Upper lobe of left lung (tissue), 6 donors: ENCODE measurements at regions not wholly inside any gene's neighbourhood (a gene's known extent, or its start where the extent isn't known, plus 50 kb on each side); places are given as distances from the start of the nearest gene placed in this dataset.

ENCODE experiments used
- ATAC-seq, 2 donors: fragments of 200-7000 bp; cut with Tn5 transposase; one replicate each; pipeline ENCODE4 v1.9.1; 2022; ENCODE audit warnings: mild to moderate bottlenecking in 2 of 2, moderate library complexity in 2 of 2; ENCODE audit not compliant: low FRiP score in 2 of 2
- DNase-seq, 2 donors: peaks; one replicate each; pipeline ENCODE4 v3.0.0-alpha.2; 2019 to 2020
- H3K27ac ChIP-seq, 4 donors: fragments of 200-600 bp; sonication (generic); one replicate each; pipeline ENCODE4 v1.5.1; 2016 to 2019
- H3K27me3 ChIP-seq, 4 donors: fragments of 200-600 bp; sonication (generic); one replicate each; pipeline ENCODE4 v1.5.1; 2017 to 2019
- H3K36me3 ChIP-seq, 4 donors: fragments of 200-600 bp; sonication (generic); one replicate each; pipeline ENCODE4 v1.5.1; 2016 to 2019
- H3K4me1 ChIP-seq, 4 donors: fragments of 200-600 bp; sonication (generic); one replicate each; pipeline ENCODE4 v1.5.1; 2018 to 2019
- H3K4me3 ChIP-seq, 4 donors: fragments of 200-600 bp; sonication (generic); one replicate each; pipeline ENCODE4 v1.5.1; 2017 to 2019; ENCODE audit warnings: mild to moderate bottlenecking in 2 of 4, moderate library complexity in 1 of 4
- H3K9me3 ChIP-seq, 4 donors: fragments of 200-600 bp; sonication (generic); one replicate each; pipeline ENCODE4 v1.5.1; 2018 to 2019
- CTCF ChIP-seq, 6 experiments: fragments of 450-650 bp in 4 of 6; fragments of 200-600 bp in 2 of 6; sonication (generic) in 2 of 6; IDR thresholded peaks; one replicate each; pipeline ENCODE4 v1.5.1; 2016 to 2019; ENCODE audit warnings: antibody characterized with exemption in 6 of 6
- EP300 ChIP-seq, 4 donors: sonication (generic); formaldehyde crosslinking; IDR thresholded peaks; one replicate each; pipeline ENCODE4 v1.5.1; 2017; ENCODE audit warnings: antibody characterized with exemption in 4 of 4, control low read depth in 2 of 4
- POLR2A ChIP-seq, 4 donors: fragments of 450-650 bp; IDR thresholded peaks; one replicate each; pipeline ENCODE4 v1.5.1; 2016 to 2017; ENCODE audit warnings: antibody characterized with exemption in 4 of 4, mild to moderate bottlenecking in 2 of 4
- POLR2AphosphoS5 ChIP-seq, 2 donors: sonication (generic); formaldehyde crosslinking; IDR thresholded peaks; one replicate each; pipeline ENCODE4 v1.5.1; 2017; ENCODE audit warnings: antibody characterized with exemption in 2 of 2
- WGBS, 2 donors: methylation state at CpG; one replicate each; pipeline ENCODE4 v1.1.5; 2017 to 2018; 5-methylcytosine and 5-hydroxymethylcytosine counted together
- donor health status: DM: no; HTN: no; CAD: no; lungs with moderate emphysema.
- donor health status: DM: no; HTN: yes; CAD: no; lungs with severe emphysema.

GRCh38 chr10:31642281-31642680, 286.4 kb downstream of the ARHGAP12 start:
- H3K4me3 ChIP-seq, result no peak overlapping the region
- DNase-seq, result no peak
- no peak overlapping the region for H3K27ac ChIP-seq
- no peaks in the 10 kb centered on the region for H3K36me3 ChIP-seq
- no peak for ATAC-seq
- no peaks in the 10 kb centered on the region for H3K27me3 ChIP-seq
- H3K9me3 ChIP-seq, result peaks cover 0 to 5% (median 0%) of the 10 kb centered on the region in 4 donors
- 82 to 86% methylated on average over 1 of the region's 1 CpG for WGBS, 2 donors
- TF ChIP-seq CTCF (IDR thresholded peaks at IDR 0.05), result no peak
- no peak for TF ChIP-seq POLR2A (IDR thresholded peaks at IDR 0.05)
- no peak for TF ChIP-seq EP300 (IDR thresholded peaks at IDR 0.05)
- no peak for TF ChIP-seq POLR2AphosphoS5 (IDR thresholded peaks at IDR 0.05)
- no peaks in the 10 kb centered on the region for H3K4me1 ChIP-seq

- peaks cover 0 to 5% (median 0%) of the 10 kb centered on the region in 4 donors for H3K9me3 ChIP-seq
- H3K27me3 ChIP-seq, result no peaks in the 10 kb centered on the region
- H3K27ac ChIP-seq, result no peak overlapping the region
- no peak overlapping the region for H3K4me3 ChIP-seq
- WGBS, 2 donors, result 57 to 63% methylated on average over 2 of the region's 2 CpGs
- no peaks in the 10 kb centered on the region for H3K4me1 ChIP-seq
- no peaks in the 10 kb centered on the region for H3K36me3 ChIP-seq
- no peak for ATAC-seq
- DNase-seq, result no peak
- TF ChIP-seq CTCF (IDR thresholded peaks at IDR 0.05) (no peak), POLR2AphosphoS5 (IDR thresholded peaks at IDR 0.05) (no peak), POLR2A (IDR thresholded peaks at IDR 0.05) (no peak), EP300 (IDR thresholded peaks at IDR 0.05) (no peak)
Observed at GRCh38 chr10:31635415-31636065, 293.1 kb downstream of the ARHGAP12 start.

- no peak overlapping the region for H3K27ac ChIP-seq
- TF ChIP-seq EP300 (IDR thresholded peaks at IDR 0.05) (no peak), CTCF (IDR thresholded peaks at IDR 0.05) (no peak), POLR2AphosphoS5 (IDR thresholded peaks at IDR 0.05) (no peak), POLR2A (IDR thresholded peaks at IDR 0.05) (no peak)
- no peak for DNase-seq
- no peaks in the 10 kb centered on the region for H3K36me3 ChIP-seq
- peaks cover 0 to 5% (median 0%) of the 10 kb centered on the region in 4 donors for H3K9me3 ChIP-seq
- H3K4me1 ChIP-seq, result no peaks in the 10 kb centered on the region
- 71 to 72% methylated on average over 1 of the region's 1 CpG for WGBS, 2 donors
- ATAC-seq, result no peak
- no peaks in the 10 kb centered on the region for H3K27me3 ChIP-seq
- no peak overlapping the region for H3K4me3 ChIP-seq
Observed at GRCh38 chr10:31635009-31635408, 293.6 kb downstream of the ARHGAP12 start.

- ATAC-seq, result no peak
- no peak overlapping the region for H3K4me3 ChIP-seq
- H3K36me3 ChIP-seq, result no peaks in the 10 kb centered on the region
- DNase-seq, result no peak
- TF ChIP-seq POLR2AphosphoS5 (IDR thresholded peaks at IDR 0.05) (peak in 1 of 2 donors; percentile 37), EP300 (IDR thresholded peaks at IDR 0.05) (no peak), CTCF (IDR thresholded peaks at IDR 0.05) (no peak), POLR2A (IDR thresholded peaks at IDR 0.05) (no peak)
- no peaks in the 10 kb centered on the region for H3K27me3 ChIP-seq
- H3K27ac ChIP-seq, result no peak overlapping the region
- H3K9me3 ChIP-seq, result peaks cover 0 to 3% (median 0%) of the 10 kb centered on the region in 4 donors
- H3K4me1 ChIP-seq, result no peaks in the 10 kb centered on the region
- whole genome bisulfite sequencing, 2 donors, result 53% methylated on average over 4 of the region's 4 CpGs
Observed at GRCh38 chr10:31630861-31631567, 297.6 kb downstream of the ARHGAP12 start.
